Mesothelial cell of epicardium (in vitro differentiated cells): ENCODE measurements at regions not wholly inside any gene's neighbourhood (a gene's known extent, or its start where the extent isn't known, plus 50 kb on each side); places are given as distances from the start of the nearest gene placed in this dataset.
A peak's percentile ranks its signal among the peaks of the same experiment; 100 is the strongest.

ENCODE experiments used
- DNase-seq, 2 experiments: peaks; one replicate each; pipeline ENCODE4 v3.0.0; 2021; ENCODE audit warnings: low spot score in 2 of 2; ENCODE audit not compliant: unreplicated experiment in 2 of 2
- H3K27ac Mint-ChIP-seq: 2 replicates; pipeline ENCODE4 v1.8.0; 2021; ENCODE audit warnings: mixed read lengths
- H3K27me3 Mint-ChIP-seq: 2 replicates; pipeline ENCODE4 v1.8.0; 2021; ENCODE audit warnings: low read depth, mixed read lengths
- H3K36me3 Mint-ChIP-seq: 2 replicates; pipeline ENCODE4 v1.8.0; 2021; ENCODE audit warnings: mixed read lengths
- H3K4me1 Mint-ChIP-seq: 2 replicates; pipeline ENCODE4 v1.8.0; 2021; ENCODE audit warnings: mixed read lengths
- H3K4me3 Mint-ChIP-seq: 2 replicates; pipeline ENCODE4 v1.8.0; 2021; ENCODE audit warnings: mild to moderate bottlenecking, moderate library complexity, mixed read lengths
- H3K9me3 Mint-ChIP-seq: 2 replicates; pipeline ENCODE4 v1.8.0; 2021; ENCODE audit warnings: mixed read lengths
- CTCF ChIP-seq: fragments of 200-600 bp; sonication (generic); IDR thresholded peaks from one replicate; pipeline ENCODE4 v1.5.0; 2021; ENCODE audit warnings: antibody characterized with exemption; ENCODE audit not compliant: unreplicated experiment

GRCh38 chr10:32149252-32149955 lies 93.2 kb upstream of the KIF5B start:
- Mint-ChIP-seq H3K36me3 (no peaks in the 10 kb centered on the region), H3K9me3 (peaks cover 23% of the 10 kb centered on the region), H3K27me3 (no peaks in the 10 kb centered on the region), H3K4me1 (peaks cover 12% of the 10 kb centered on the region), H3K4me3 (no peak overlapping the region), H3K27ac (peak overlapping the region; percentile 54)
- no peak for TF ChIP-seq CTCF
- DNase-seq: no peak

- Mint-ChIP-seq H3K9me3 (peaks cover 22% of the 10 kb centered on the region), H3K27me3 (no peaks in the 10 kb centered on the region), H3K27ac (peak overlapping the region; percentile 54), H3K36me3 (no peaks in the 10 kb centered on the region), H3K4me3 (no peak overlapping the region), H3K4me1 (peaks cover 12% of the 10 kb centered on the region)
- no peak for TF ChIP-seq CTCF
- DNase-seq: no peak
These were observed 92.6 kb upstream of the KIF5B start for GRCh38 chr10:32148864-32149251.

GRCh38 chr10:32147730-32148129 lies 91.5 kb upstream of the KIF5B start:
- peaks cover 11% of the 10 kb centered on the region for H3K9me3 Mint-ChIP-seq
- no peaks in the 10 kb centered on the region for H3K36me3 Mint-ChIP-seq
- DNase-seq: no peak
- H3K4me1 Mint-ChIP-seq: peaks cover 12% of the 10 kb centered on the region
- H3K27ac Mint-ChIP-seq: no peak overlapping the region
- no peak for TF ChIP-seq CTCF
- H3K27me3 Mint-ChIP-seq: no peaks in the 10 kb centered on the region
- no peak overlapping the region for H3K4me3 Mint-ChIP-seq

- no peak for TF ChIP-seq CTCF
- no peak overlapping the region for H3K27ac Mint-ChIP-seq
- H3K9me3 Mint-ChIP-seq: peaks cover 4% of the 10 kb centered on the region
- H3K4me1 Mint-ChIP-seq: peaks cover 12% of the 10 kb centered on the region
- no peak overlapping the region for H3K4me3 Mint-ChIP-seq
- no peaks in the 10 kb centered on the region for H3K27me3 Mint-ChIP-seq
- no peak for DNase-seq
- H3K36me3 Mint-ChIP-seq: no peaks in the 10 kb centered on the region
These were observed 89.9 kb upstream of the KIF5B start for GRCh38 chr10:32146166-32146565.

GRCh38 chr10:32144817-32145688 lies 88.8 kb upstream of the KIF5B start:
- H3K36me3 Mint-ChIP-seq: no peaks in the 10 kb centered on the region
- H3K9me3 Mint-ChIP-seq: peaks cover 4% of the 10 kb centered on the region
- DNase-seq: no peak
- TF ChIP-seq CTCF: no peak
- H3K27me3 Mint-ChIP-seq: no peaks in the 10 kb centered on the region
- H3K4me3 Mint-ChIP-seq: no peak overlapping the region
- H3K27ac Mint-ChIP-seq: no peak overlapping the region
- H3K4me1 Mint-ChIP-seq: peaks cover 9% of the 10 kb centered on the region
